HG03439 (cell line): ENCODE measurements at regions not wholly inside any gene's neighbourhood (a gene's known extent, or its start where the extent isn't known, plus 50 kb on each side); places are given as distances from the start of the nearest gene placed in this dataset.

Experiments
- ATAC-seq: cut with Tn5 transposase; IDR thresholded peaks from one replicate; pipeline ENCODE4 v1.9.1; 2021; ENCODE audit warnings: mild to moderate bottlenecking, moderate library complexity; ENCODE audit not compliant: unreplicated experiment

DNA sequence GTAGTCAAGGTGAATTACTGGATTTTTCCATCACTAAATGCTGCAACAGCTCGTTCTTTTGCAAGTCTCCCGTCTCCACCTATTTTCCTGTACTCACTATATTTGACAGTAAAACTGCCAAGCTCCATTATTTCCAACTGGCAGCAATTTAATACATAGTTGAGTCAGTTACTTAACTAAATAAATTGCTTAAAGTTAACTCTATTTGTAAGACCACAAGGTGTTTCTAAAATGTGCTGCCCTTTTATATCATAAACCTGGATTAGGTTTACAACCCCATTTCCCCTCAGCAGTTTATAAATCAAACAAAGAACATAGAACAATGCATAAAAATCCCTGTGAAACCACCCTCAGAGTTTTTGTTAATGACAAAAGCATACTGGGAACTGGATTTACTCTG lies 211.4 kb upstream of the DPH6 start:
- ATAC-seq, result no peak

DNA sequence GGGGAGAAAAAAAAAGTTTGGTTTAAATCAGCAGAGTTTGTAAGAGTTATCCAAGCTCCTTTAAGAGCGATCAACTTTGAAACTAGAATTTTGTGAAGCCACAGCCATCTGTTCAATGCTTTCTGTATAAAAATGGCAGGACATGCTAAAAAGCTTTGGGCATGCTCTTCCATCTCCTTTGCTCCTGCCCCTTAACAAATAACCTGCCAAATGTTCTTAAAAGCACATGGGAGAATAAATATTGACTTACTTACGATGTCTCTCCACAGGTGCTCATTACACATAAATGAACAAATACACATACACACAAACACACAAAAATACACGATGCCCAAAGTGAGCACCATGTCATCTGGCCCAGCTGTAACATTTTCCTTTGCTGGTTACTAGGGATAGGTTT lies 211.8 kb upstream of the DPH6 start:
- ATAC-seq, result no peak

DNA sequence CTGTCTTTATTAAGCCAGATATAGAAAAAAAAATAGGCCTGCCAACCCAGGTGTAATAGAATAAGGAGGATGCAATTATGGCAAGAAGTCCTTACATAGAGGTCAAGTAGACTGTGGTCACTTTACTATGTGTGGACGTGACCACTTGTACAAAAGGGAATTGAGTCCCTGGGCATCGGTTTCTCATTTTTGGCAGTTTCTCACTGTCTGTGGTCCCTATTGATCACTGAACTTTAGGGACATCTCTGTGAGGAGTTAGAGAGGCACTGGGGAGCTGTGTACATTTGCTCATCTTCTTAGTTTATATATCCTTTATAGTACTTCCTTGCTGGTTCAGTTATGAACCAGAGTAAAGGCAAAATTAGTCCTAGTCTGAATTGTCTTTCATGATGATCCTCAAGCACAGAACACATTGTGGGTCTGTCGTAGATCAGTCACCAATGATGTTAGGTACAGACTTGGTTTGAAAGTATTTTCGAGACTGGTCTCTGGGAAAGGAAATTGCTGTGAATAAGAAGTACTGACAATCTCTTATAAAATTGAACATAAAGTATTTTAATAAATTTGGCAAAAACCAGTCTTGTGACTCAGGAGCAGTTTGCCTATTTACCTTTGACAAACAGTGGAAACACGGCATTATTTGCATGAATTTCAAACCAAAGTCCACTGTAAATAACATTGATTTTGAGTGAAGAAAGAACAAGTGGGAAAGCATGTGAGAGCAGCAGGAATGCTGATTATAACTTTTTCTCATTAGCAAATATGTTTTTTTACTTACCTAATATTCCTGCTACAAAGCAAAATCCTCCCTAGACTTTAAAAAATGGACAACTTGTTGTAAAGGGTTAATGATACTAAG lies 218.9 kb upstream of the DPH6 start:
- no peak for ATAC-seq

DNA sequence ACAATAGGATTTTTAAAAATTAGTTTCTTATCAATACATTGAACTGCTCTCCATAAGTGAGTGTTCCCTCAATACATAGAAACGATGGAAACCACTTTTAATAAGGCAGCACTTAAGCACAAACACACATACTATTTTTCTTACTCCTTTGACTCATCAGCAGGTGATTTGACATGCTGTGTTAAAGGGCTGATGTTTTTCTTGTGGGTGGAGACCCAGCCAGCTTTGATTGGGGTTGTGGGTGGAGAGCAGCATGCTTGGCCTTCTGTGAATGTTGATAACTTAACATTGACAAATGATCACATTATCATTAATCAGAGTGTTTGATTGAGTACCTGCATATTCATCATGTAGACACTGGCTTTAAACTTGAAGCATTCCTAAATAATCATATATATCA lies 223.0 kb upstream of the DPH6 start:
- ATAC-seq, result no peak

DNA sequence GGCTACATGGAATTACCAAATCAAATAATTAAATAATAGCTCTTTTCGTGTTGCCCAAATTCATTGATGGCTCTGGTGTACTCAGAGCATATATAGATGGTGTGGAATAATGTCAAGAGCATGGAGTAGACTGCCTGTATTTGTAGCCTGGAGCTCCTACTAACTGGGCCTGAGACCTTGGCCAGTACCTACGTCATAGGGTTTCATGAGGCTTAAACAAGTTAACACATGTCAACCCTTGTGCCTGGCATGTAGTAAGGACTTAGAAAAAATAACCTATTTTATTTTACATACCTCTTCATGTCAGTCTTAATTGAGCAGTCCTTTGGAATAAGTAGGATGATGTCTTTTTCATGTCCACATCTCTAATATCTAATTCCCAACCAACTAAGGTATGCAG lies 223.7 kb upstream of the DPH6 start:
- no peak for ATAC-seq

DNA sequence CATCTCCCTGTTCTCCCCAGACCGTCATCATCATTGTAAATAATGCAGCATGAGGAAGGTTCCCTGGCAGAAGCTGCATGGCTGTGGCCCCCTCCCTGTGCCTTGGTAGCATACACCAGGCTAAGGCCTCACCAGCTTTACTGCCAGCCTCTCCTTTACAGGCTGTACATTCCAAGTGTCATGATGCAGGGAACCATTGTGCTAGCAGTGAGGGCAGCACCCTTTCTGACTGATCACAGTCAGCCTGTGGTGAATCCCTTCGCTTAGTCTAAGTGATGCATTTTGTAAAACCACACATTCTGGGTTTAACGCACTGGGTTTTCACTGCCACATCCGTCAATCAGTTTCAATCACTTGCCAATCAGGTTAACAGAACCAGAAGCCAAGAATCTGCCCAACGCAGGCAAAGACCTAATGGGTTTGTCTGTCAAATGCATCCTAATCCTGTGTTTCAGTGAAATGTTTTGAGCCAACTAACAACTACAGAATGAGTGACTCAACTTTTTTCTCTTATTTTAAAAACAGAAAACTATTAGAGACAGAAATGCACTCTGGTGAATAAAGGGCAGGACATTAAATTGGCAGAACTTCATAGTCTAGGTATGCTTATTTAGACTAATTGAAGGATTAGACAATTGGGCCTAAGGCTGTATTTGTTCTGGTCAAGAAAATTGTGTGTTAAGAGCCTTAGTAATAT lies 225.9 kb upstream of the DPH6 start:
- ATAC-seq, result no peak

DNA sequence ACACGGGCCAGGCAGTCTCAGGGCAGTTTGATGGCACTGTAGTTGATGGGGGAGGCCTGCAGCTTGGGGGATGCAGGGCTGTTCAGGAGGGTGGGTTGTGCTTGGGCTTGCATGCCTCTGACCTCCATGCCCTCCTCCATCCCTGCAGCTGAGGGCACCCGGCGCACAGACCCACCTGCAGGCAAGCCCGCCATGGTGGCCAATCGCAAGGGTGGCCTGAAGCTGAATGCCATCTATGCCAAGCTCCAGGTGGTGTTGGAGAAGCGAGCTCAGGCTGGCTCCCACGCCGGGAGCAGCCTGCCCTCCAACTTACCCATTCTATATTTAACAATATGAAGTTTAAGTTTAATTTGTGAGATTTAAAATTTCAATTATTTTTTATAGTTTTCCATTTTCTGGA lies 228.7 kb upstream of the DPH6 start:
- no peak for ATAC-seq

DNA sequence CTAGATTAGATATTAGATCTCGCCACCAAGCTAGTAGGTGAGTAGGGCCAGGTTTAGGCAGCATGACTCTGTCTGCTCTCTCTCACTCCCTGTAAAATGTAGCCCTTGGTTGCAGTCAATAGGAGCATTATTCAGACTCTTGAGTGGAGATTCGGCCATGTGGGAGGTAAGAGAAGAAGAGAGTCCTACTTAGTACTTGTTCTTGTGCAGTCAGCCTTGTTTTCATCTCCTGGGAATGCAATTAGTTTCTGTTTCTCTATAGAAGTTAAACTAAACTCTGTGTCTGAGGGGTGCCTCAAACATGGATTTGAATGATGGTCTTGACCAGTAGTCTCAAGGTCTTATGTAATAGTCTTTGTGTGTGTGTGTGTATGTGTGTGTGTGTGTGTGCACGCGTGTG lies 229.5 kb upstream of the DPH6 start:
- ATAC-seq, result no peak

DNA sequence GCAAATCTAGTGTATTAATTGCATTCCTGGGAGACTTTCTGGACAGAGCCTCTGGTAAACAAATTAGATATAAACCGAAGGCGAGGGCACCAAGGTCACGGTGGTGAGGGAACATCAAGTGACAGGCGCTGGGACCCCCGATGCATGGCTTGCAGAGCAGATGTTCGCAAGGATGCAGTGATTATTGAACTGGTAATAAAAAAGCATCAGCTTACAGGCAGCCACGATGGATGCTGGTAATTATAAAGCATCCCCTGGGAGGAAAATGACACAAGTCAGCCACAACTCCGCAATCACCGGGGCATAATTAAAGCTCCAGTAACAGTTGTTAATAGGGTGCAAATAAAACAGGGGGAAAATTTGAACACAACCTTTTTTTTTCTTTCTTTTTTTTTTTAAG lies 231.1 kb upstream of the DPH6 start:
- no peak for ATAC-seq

DNA sequence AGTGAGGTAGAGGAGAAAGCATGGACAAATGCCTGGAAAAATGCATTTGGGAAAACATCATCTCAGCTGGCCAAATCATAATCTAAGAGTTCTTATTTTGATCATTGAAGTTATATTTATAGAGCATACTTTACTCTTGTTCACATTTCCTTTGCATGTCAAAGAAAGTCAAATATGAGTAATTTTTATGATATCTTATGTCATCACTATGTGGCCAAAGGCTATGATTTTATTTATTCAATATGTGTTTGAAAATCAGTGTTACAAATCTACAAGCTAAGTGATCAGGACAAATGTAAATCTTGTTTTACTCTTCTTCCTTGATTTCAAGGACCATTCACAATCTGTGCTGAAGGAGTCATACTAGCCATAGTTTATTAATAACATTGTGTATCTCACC lies 237.2 kb upstream of the DPH6 start:
- ATAC-seq, result no peak

DNA sequence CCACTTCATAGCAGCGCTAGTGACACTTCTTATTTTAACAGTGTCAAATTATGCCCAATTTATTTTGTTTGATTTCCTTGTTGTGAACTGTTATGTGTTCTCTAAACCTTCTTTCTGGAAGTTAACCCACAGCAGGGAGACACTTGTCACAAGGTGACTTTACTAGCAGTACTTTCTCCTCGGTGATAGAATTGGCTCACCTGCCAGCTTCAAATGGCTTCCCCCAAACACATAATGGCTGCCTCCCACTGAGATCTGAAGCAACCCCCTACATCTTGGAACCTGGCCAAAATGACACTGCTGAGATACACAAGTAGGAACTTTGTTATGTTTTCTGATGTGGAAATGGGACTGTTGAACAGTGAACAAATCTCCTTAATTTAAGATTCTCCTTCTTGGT lies 238.8 kb upstream of the DPH6 start:
- no peak for ATAC-seq

DNA sequence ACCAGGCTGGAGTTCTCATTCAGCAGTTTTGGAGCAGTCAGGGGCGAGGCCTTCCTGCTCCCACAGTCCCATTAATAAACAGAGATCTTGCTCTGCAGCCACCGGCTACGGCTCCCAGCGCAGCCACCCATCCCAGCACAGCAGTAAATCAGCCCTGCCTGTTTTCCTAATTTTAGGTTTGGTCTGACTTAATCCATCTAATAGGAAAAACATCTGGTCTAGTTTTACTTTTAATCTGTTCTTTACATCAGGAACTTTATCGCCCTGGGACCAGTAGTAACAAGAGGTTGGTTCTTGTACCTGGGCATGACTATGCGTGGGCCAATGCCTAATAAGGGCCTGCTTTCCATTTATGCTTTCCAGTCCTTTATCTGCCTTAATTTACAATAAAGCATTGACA lies 264.0 kb upstream of the DPH6 start:
- ATAC-seq, result no peak

DNA sequence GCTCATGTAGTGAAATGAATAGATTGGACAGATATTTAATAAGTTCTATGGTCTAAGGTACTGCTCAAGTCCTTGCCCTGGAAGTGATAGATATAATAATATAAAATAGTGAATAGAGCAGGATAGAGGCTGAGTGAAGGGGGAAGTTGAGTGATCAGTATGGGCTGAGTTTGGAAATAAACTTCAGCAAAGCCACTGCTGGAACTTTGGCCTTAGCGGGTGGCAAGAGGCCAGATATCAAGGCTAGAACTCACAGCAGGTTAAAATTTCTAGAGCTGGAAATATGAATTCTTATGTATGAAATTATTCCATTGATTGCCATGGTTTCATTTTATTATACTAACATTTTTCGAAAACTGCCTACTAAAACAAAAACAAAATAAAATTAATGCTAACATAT lies 267.6 kb upstream of the DPH6 start:
- no peak for ATAC-seq

DNA sequence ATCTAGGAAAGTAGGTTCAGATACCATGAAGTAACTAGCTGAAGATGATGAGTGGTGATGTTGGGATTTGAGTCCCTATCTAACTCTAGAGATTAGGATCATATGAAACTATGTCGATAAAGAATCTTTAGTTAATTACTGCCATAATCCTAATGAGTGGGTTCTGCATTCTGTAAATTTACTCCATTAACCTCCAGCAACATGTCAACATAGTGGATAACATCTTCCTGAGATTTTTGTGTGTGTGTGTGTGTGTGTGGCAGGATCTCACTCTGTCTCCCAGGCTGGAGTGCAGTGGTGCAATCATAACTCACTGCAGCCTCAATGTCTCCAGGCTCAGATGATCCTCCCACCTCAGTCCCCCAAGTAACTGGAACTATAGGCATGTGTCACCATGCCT lies 272.9 kb upstream of the DPH6 start:
- no peak for ATAC-seq

DNA sequence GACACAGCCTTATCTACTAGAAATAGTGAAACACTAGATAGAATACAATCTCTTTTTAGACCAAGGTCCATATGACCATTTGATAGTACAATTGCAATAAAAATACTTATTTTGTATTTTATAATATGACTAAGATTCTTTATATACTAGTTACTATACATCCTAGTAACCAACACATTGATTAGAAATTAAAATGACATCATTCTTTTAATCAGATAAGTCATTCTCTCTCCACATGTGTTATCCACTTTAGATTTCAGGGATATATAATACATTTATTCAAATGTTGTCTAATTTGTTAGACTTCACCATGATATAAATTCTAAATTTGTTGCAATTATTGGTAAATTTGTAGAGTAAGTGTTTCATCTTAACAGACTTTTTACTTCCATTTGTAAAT lies 276.2 kb upstream of the DPH6 start:
- ATAC-seq, result no peak

DNA sequence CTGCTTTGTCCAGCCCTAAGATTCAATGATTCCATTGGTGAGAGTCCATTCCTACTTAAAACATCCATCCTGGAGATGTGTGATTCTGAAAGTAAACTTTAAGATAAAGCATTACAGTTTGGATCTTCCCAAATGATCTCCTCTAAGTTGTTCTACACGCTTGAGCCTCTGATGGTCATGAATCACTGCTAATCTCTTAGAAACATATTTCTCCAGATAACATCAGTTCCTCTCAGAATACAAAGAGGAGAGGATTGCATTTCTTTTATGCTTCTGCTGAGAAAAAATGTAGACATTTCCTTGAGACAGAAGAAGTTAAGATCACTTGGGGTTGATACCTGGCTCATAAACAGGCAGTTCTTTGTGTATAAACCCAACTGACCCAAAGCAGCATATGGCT lies 281.2 kb upstream of the DPH6 start:
- no peak for ATAC-seq

DNA sequence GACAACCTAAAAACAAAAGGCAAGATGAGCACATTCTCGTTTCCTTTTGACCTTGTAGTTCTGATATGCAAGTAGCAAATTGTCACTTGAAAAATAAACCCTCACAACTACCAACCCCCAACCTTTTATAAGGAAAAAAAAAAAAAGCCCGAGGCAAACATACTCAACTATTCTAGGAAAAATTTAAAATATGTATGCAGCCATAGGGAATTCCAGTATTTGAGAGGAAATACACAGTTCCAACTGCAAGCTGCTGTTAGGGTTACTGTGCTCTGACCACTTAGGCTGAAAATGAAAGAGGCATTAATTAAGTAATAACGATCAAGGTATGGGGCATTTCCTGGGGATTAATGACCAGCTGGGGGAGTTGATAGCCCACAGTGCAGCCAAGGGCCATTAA lies 281.9 kb upstream of the DPH6 start:
- ATAC-seq, result no peak

DNA sequence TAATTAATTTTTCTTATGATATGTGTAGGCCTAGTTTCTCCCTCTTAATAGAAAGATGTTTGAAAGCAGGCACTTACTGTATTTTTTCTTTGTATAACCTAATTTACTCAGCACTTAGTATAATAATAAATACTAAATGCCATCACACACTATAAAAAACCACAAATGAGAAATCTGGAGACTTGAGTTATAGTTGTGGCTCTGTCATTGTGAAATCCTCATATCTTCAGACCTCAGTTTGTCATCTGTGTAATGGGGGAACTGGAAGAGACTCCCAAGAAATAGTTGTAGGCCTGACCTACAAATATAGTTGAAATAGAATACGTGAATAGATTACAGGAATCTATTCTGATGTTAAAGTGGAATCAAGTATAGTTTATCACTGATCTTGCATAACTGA lies 287.6 kb upstream of the DPH6 start:
- no peak for ATAC-seq

DNA sequence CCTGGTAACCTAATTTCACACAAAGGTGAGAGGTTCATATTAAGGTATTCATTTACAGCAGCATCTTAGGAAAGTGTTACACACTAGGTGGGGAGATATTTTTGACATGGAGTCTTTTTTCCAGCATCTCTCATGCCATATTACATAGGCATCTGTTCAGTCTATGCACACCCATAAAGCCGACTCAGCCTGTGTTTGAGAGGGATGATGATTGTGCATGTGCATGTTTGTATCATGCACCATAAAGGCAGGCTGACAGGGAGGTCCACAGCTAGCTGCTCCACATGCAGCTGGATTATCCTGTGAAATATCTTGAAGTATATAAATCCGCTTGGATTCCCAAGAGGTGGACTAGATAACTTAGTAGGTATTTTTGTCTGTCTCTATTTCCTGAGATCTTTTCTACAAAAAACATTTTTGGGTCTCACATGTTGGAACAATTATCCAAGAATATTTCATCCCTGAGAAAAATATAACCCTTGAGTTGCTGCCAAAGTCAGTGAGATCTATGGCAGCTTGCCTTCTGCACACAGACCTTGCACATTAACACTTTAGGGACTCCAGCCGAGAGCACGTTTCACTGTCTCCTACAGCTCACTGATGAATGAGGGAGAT lies 288.4 kb upstream of the DPH6 start:
- ATAC-seq, result no peak

DNA sequence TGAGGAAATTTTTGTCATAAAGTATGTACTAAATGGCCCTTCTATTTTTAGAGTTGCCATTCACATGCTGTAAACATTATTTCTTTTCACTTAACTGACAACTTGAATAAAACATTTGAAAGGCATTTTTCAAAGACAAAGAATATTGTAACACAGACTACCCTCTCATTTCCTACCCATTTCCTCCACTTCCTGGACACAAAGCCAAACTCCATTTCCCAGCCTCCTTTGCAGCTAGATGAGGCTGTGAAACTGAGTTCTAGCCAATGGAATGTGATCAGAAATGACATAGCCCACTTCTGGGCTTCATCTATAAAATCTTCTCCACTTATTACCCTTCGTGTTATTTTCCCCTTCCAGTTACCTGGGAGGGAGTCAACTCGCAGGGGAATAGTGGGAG lies 288.9 kb upstream of the DPH6 start:
- ATAC-seq, result no peak

DNA sequence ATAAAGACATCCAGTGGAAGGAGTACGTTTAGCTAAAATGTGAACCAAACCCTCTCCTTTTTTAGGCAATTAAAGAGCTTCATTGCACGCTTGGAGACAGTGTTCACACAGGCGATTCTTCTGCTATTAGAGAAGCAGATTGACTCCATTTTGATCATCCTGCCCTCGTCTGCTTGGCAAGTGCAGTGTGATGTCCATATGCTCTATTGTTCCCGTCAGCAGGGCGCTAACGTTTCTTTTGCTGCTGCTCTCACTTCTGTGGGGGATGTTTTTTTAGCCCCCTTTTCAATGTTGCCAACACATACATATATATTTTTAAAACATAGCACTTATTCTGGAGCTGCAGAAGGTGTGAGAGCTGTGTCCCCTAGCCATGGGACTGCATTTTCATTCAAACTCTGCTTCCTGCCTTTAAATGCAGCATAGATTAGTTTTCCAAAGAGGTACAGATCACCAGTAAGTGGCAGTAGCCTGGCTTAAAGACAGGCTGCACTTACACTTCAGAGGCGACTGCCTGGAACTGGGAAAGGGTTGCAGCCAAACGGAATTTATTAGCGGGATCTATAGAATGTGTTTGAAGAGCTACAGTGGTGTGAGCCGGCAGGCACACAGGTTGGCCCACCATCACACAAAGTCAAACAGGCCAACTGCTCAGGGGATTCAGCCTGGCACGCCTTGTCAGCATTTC lies 292.6 kb upstream of the DPH6 start:
- ATAC-seq, result no peak

DNA sequence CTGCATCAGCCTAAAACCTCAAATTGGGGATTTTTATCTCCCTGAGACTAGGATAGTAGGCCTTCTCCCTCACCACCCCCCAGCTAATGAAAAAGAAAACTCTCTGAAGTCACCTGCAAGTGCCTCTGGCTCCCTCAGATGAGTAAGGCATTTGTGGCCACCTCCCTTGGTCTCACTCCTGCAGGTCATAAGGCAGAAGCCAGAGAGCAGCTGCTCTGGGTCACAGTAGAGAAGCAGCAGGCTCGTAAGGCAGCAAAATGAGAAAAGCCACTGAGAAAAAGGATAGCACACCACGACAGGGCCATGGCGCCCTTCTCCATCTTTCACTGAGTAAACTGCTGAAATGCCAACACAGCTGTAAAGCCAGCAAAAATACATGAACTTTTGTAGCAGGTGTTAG lies 296.7 kb upstream of the DPH6 start:
- no peak for ATAC-seq
